ENCODE measurements at regions not wholly inside any gene's neighbourhood (a gene's known extent, or its start where the extent isn't known, plus 50 kb on each side); places are given as distances from the start of the nearest gene placed in this dataset.

GRCh38 chr16:65414284-65414984 lies 292.6 kb upstream of the CDH11 start:
- intact Hi-C loops (cut with DNase I): no loop called here
- no peak overlapping the region for H3K27ac ChIP-seq
- H3K27me3 ChIP-seq: no peaks in the 10 kb centered on the region
- ATAC-seq (no peak), DNase-seq (no peak)
- WGBS, 2 donors: 72 to 78% methylated on average over 7 of the region's 7 CpGs
- peaks cover 0 to 2% (median 0%) of the 10 kb centered on the region in 11 donors for H3K9me3 ChIP-seq
- no peaks in the 10 kb centered on the region for H3K36me3 ChIP-seq
- peaks cover 0 to 5% (median 0%) of the 10 kb centered on the region in 9 donors for H3K4me1 ChIP-seq
- no peak for TF ChIP-seq CTCF (IDR thresholded peaks at IDR 0.05)
- H3K4me3 ChIP-seq: no peak overlapping the region

- Histone ChIP-seq H3K27ac (no peak overlapping the region), H3K4me3 (no peak overlapping the region), H3K27me3 (no peaks in the 10 kb centered on the region), H3K9me3 (no peaks in the 10 kb centered on the region), H3K4me1 (peaks cover 0 to 5% (median 0%) of the 10 kb centered on the region in 9 donors), H3K36me3 (no peaks in the 10 kb centered on the region)
- TF ChIP-seq CTCF (IDR thresholded peaks at IDR 0.05): no peak
- no peak for DNase-seq
- ATAC-seq: no peak
- 94 to 96% methylated on average over 2 of the region's 2 CpGs for WGBS, 2 donors
- intact Hi-C loops (cut with DNase I): no loop called here
Measured at GRCh38 chr16:65413861-65414260, 292.0 kb upstream of the CDH11 start.

- Histone ChIP-seq H3K9me3 (no peaks in the 10 kb centered on the region), H3K27ac (no peak overlapping the region), H3K4me1 (peaks cover 0 to 5% (median 0%) of the 10 kb centered on the region in 9 donors), H3K27me3 (no peaks in the 10 kb centered on the region), H3K4me3 (no peak overlapping the region), H3K36me3 (no peaks in the 10 kb centered on the region)
- WGBS, 2 donors: 88 to 90% methylated on average over 4 of the region's 4 CpGs
- no peak for DNase-seq
- no peak for ATAC-seq
- intact Hi-C loops (cut with DNase I): no loop called here
- TF ChIP-seq CTCF (IDR thresholded peaks at IDR 0.05): no peak
Measured at GRCh38 chr16:65410801-65411200, 288.9 kb upstream of the CDH11 start.

- H3K27ac ChIP-seq: no peak overlapping the region
- intact Hi-C loops (cut with DNase I): no loop called here
- DNase-seq (no peak), ATAC-seq (no peak)
- peaks cover 0 to 5% (median 0%) of the 10 kb centered on the region in 9 donors for H3K4me1 ChIP-seq
- no peaks in the 10 kb centered on the region for H3K36me3 ChIP-seq
- WGBS, 2 donors: 87 to 92% methylated on average over 2 of the region's 2 CpGs
- no peaks in the 10 kb centered on the region for H3K9me3 ChIP-seq
- no peak for TF ChIP-seq CTCF (IDR thresholded peaks at IDR 0.05)
- H3K4me3 ChIP-seq: no peak overlapping the region
- no peaks in the 10 kb centered on the region for H3K27me3 ChIP-seq
Measured at GRCh38 chr16:65409510-65409909, 287.6 kb upstream of the CDH11 start.
